GM12801 (cell line): ENCODE measurements at regions not wholly inside any gene's neighbourhood (a gene's known extent, or its start where the extent isn't known, plus 50 kb on each side); places are given as distances from the start of the nearest gene placed in this dataset.

Experiments used
- TF ChIP-seq, protein P1 (sequence below): IDR thresholded peaks from one replicate; pipeline ENCODE4 v1.5.1; 2011; ENCODE audit warnings: control low read depth; ENCODE audit not compliant: insufficient read length; ENCODE audit errors: extremely low read depth

DNA sequence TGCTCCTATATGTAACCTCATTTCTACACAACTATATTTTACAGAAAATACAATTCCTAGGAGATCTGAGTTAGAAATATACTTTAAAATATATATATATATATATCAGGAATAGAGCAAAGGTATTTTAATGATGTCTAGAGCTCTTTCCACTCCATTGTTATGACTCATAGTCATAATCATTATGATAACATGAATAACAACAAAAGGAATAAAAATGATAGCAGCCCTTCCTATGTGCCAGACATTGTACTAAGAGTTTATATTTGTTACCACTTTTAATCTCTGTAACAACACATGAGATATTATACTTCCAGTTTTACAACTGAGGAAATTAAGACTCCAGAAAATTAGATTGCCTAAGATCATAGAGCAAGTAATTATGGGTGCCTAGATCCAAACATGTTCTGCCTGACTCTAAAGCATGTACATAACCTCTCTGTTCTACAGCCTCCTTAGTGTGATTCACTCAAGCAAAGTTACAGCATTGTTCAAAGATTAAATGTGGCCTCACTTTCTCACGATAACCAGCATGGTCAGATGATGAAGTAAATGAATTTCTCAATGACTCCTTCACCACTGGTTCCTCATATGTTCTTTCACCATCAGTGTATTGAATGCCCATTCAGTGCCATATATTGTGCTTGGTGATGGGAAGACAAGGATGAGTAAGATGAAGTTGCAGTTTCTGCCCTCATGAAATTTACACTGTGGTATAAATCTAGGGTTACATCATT, 452.1 kb downstream of the EFNA5 start:
- TF ChIP-seq, protein P1, sequence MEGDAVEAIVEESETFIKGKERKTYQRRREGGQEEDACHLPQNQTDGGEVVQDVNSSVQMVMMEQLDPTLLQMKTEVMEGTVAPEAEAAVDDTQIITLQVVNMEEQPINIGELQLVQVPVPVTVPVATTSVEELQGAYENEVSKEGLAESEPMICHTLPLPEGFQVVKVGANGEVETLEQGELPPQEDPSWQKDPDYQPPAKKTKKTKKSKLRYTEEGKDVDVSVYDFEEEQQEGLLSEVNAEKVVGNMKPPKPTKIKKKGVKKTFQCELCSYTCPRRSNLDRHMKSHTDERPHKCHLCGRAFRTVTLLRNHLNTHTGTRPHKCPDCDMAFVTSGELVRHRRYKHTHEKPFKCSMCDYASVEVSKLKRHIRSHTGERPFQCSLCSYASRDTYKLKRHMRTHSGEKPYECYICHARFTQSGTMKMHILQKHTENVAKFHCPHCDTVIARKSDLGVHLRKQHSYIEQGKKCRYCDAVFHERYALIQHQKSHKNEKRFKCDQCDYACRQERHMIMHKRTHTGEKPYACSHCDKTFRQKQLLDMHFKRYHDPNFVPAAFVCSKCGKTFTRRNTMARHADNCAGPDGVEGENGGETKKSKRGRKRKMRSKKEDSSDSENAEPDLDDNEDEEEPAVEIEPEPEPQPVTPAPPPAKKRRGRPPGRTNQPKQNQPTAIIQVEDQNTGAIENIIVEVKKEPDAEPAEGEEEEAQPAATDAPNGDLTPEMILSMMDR: no peak

DNA sequence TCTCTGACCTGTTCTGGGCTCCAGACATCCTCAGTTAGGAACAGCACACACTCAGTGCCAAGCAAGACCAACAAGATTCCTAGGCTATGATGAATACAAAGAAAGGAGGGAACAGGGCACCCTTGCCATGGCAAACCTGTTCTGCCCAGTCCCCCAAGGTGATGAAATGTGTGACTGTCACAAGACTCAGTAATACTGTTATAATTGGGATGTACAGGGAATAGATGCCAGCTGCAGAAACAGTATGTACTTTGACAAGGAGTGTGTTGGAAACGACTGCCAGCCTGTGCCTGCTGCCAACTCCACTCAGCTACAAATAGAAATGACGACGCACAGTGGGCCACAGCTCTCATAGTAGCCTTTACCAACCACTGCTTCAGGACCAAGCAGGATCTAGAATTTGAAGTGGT, 453.0 kb downstream of the EFNA5 start:
- TF ChIP-seq, protein P1: no peak

DNA sequence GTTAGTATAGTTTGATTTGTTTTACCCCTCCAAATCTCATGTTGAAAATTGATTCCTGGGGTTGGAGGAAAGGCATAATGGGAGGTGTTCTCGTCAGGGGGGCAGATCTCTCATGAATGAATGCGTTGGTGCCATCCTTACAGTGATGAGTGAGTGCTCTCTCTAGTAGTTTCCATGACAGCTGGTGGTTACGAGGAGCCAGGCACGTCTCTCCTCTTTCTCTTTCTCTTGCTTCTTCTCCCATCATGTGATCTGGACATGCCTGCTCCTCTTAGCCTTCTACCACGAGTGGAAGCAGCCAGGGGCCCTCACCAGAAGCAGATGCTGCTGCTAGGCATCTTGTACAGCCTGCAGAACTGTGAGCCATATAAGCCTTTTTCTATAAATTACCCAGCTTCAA, 454.1 kb downstream of the EFNA5 start:
- TF ChIP-seq, protein P1: no peak

DNA sequence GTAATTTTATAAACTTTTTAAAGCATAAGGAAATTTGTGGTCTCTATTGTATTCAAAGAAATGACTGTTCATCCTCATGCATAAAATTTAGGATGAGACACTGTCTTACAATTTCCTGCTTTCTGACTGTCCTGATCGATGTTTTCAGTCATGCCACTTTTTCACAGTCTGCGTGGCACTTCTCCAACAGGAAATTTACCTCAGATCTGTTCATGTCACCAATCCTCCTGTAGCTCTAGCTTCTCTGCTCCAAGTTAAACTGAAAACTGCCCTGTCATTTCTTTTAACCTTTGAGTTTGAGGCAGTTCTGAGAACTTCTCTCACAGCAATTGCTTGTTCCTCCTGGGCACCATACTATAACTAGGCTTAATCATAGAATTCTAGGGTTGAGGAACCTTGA, 455.1 kb downstream of the EFNA5 start:
- TF ChIP-seq, protein P1: no peak

DNA sequence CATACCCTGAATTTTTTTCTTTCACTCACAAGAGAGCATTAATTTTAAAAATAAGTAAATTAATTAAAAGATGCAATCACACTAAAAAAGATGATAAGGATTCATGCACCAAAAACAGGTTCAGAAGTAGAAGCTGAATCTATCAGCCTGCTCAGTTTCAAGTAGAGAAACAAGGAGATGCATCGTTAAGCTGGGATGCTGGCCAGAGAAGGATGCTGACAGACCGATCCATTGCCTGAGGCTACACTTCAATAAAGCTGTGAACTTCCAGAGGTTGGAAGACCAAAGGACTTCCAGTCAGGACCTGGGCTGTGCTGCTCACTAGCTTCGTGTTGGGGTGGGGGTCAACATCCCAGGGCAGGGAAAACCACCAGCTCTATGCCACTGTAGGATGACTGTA, 457.7 kb downstream of the EFNA5 start:
- TF ChIP-seq, protein P1: no peak

DNA sequence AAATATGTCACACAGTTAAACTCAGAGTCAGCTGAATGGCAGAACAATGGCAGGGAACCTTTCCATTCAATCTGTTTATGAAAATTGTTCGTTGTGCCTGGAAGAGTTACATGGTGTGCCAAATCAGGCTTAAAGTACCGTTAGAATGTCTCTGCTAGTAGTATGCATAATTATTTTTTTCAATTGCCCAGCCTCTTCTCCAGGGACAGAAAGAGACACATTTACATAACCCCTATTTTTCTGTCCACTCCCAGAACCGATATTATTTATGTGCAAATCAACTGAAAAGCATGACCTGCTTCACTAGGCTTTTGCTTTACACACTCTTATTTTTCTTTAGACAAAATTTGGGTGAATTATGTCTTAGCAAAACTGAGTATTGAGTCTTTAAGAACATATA, 459.1 kb downstream of the EFNA5 start:
- TF ChIP-seq, protein P1: no peak

DNA sequence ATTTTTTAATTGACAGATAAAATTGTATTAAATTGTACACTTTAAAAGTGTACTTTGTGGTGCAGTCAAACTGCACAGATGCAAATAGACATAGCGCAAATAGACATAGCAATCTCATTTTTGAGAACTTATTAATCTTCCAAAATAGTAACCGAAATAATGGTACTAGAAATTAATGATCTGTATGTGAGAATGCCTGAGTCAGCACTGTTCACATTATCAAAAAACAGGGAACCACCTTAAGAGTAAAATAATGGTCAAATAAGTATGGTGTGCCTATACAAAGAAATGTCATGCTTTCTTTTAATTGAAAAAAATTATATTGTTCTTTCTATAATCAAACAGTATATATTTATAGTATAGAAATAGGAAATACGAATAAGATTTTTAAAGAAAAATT, 461.9 kb downstream of the EFNA5 start:
- TF ChIP-seq, protein P1: no peak

DNA sequence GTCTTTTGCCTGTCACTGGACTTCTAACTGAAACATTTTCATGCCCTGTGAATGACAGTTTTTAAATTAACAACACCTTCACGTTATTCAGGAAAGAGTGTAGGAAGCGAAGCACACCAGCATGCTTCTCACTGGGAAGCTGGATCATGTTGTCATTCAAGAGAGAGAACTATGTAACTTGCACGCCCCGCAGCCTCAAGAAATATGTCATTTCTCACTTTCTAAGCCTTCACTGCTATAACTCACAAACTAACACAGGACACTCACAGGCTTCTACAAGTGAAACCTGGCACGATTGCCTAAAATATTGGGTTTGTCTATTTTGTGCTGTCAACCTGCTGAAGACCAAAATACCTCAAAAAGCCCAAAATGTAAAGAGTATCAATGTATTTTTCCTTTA, 466.3 kb downstream of the EFNA5 start:
- TF ChIP-seq, protein P1: no peak
